Mucosa of rectum (tissue), 2 donors: ENCODE measurements at regions not wholly inside any gene's neighbourhood (a gene's known extent, or its start where the extent isn't known, plus 50 kb on each side); places are given as distances from the start of the nearest gene placed in this dataset.

ENCODE experiments used
- H3K27ac ChIP-seq, 2 donors: one replicate each; pipeline ENCODE4 v1.7.0; 2013; ENCODE audit warnings: inconsistent platforms in 2 of 2, low read depth in 2 of 2, low read length in 2 of 2
- H3K27me3 ChIP-seq, 2 donors: one replicate each; pipeline ENCODE4 v1.7.0; 2013; ENCODE audit warnings: low read length in 2 of 2; ENCODE audit not compliant: control insufficient read depth in 2 of 2, insufficient read depth in 2 of 2
- H3K36me3 ChIP-seq, 2 donors: one replicate each; pipeline ENCODE4 v1.7.0; 2013; ENCODE audit warnings: low read length in 2 of 2; ENCODE audit not compliant: control insufficient read depth in 2 of 2, insufficient read depth in 2 of 2
- H3K4me1 ChIP-seq, 2 donors: one replicate each; pipeline ENCODE4 v1.7.0; 2013; ENCODE audit warnings: low read length in 2 of 2, mild to moderate bottlenecking in 1 of 2; ENCODE audit not compliant: control insufficient read depth in 2 of 2, insufficient read depth in 2 of 2
- H3K4me3 ChIP-seq, 2 donors: one replicate each; pipeline ENCODE4 v1.7.0; 2013; ENCODE audit warnings: low read length in 2 of 2
- H3K9ac ChIP-seq, 2 donors: one replicate each; pipeline ENCODE4 v1.7.0; 2013; ENCODE audit warnings: low read length in 2 of 2, low read depth in 1 of 2, mild to moderate bottlenecking in 1 of 2
- H3K9me3 ChIP-seq, 2 donors: one replicate each; pipeline ENCODE4 v1.7.0; 2013; ENCODE audit warnings: low read length in 2 of 2; ENCODE audit not compliant: control insufficient read depth in 2 of 2
- donor health status: healthy.
- donor health status: Normal muscosa, but diverticular disease.

- no peaks in the 10 kb centered on the region for H3K36me3 ChIP-seq
- no peaks in the 10 kb centered on the region for H3K4me1 ChIP-seq
- no peaks in the 10 kb centered on the region for H3K9me3 ChIP-seq
- no peak overlapping the region for H3K9ac ChIP-seq
- H3K4me3 ChIP-seq = no peak overlapping the region
- no peak overlapping the region for H3K27ac ChIP-seq
- H3K27me3 ChIP-seq = peaks cover 3 to 8% of the 10 kb centered on the region in 2 donors
These were observed 54.4 kb upstream of the BHLHE23 start for GRCh38 chr20:63061051-63061770.

GRCh38 chr20:63060057-63060991 lies 53.6 kb upstream of the BHLHE23 start:
- Histone ChIP-seq H3K9ac (no peak overlapping the region), H3K27me3 (peaks cover 3 to 8% of the 10 kb centered on the region in 2 donors), H3K4me1 (no peaks in the 10 kb centered on the region), H3K27ac (no peak overlapping the region), H3K9me3 (no peaks in the 10 kb centered on the region), H3K36me3 (no peaks in the 10 kb centered on the region), H3K4me3 (no peak overlapping the region)

- no peak overlapping the region for H3K9ac ChIP-seq
- H3K4me1 ChIP-seq = no peaks in the 10 kb centered on the region
- no peaks in the 10 kb centered on the region for H3K36me3 ChIP-seq
- peaks cover 3 to 8% of the 10 kb centered on the region in 2 donors for H3K27me3 ChIP-seq
- H3K9me3 ChIP-seq = no peaks in the 10 kb centered on the region
- no peak overlapping the region for H3K4me3 ChIP-seq
- H3K27ac ChIP-seq = no peak overlapping the region
These were observed 52.9 kb upstream of the BHLHE23 start for GRCh38 chr20:63059684-63060056.

- no peaks in the 10 kb centered on the region for H3K4me1 ChIP-seq
- H3K9ac ChIP-seq = no peak overlapping the region
- no peak overlapping the region for H3K27ac ChIP-seq
- no peaks in the 10 kb centered on the region for H3K36me3 ChIP-seq
- H3K9me3 ChIP-seq = no peaks in the 10 kb centered on the region
- H3K27me3 ChIP-seq = peaks cover 3 to 8% of the 10 kb centered on the region in 2 donors
- no peak overlapping the region for H3K4me3 ChIP-seq
These were observed 52.1 kb upstream of the BHLHE23 start for GRCh38 chr20:63058696-63059335.

- H3K9me3 ChIP-seq = no peaks in the 10 kb centered on the region
- H3K27me3 ChIP-seq = peaks cover 3 to 8% of the 10 kb centered on the region in 2 donors
These were observed 50.7 kb upstream of the BHLHE23 start for GRCh38 chr20:63057171-63058117.

GRCh38 chr20:63056236-63057170 lies 49.7 kb upstream of the BHLHE23 start:
- Histone ChIP-seq H3K4me1 (no peaks in the 10 kb centered on the region), H3K9me3 (no peaks in the 10 kb centered on the region), H3K27ac (no peak overlapping the region), H3K27me3 (peaks cover 3 to 8% of the 10 kb centered on the region in 2 donors), H3K36me3 (no peaks in the 10 kb centered on the region), H3K4me3 (no peak overlapping the region), H3K9ac (no peak overlapping the region)

More at GRCh38 chr20:63057171-63058117, 50.7 kb upstream of the BHLHE23 start:
- Histone ChIP-seq H3K36me3 (no peaks in the 10 kb centered on the region), H3K4me1 (no peaks in the 10 kb centered on the region), H3K4me3 (no peak overlapping the region), H3K27ac (no peak overlapping the region), H3K9ac (no peak overlapping the region)
